CD4-positive, alpha-beta T cell treated with Interleukin-15 for 4 hours (primary cell): ENCODE measurements at regions not wholly inside any gene's neighbourhood (a gene's known extent, or its start where the extent isn't known, plus 50 kb on each side); places are given as distances from the start of the nearest gene placed in this dataset.

Source experiments
- DNase-seq: peaks from one replicate; pipeline ENCODE4 v3.0.0-alpha.2; 2020; ENCODE audit warnings: low spot score

- no peak for DNase-seq
Measured at GRCh38 chr9:38158628-38159027, 89.6 kb upstream of the SHB start.

GRCh38 chr9:38157711-38158110 is 88.7 kb upstream of the SHB start:
- no peak for DNase-seq

- DNase-seq: no peak
Measured at GRCh38 chr9:38154501-38155421, 85.7 kb upstream of the SHB start.

- no peak for DNase-seq
Measured at GRCh38 chr9:38153910-38154291, 84.9 kb upstream of the SHB start.

- no peak for DNase-seq
Measured at GRCh38 chr9:38153152-38153909, 84.3 kb upstream of the SHB start.

- DNase-seq: no peak
Measured at GRCh38 chr9:38149647-38150046, 80.6 kb upstream of the SHB start.

GRCh38 chr9:38146844-38147243 is 77.8 kb upstream of the SHB start:
- no peak for DNase-seq

GRCh38 chr9:38145526-38146053 is 76.6 kb upstream of the SHB start:
- no peak for DNase-seq

- no peak for DNase-seq
Measured at GRCh38 chr9:38144421-38144820, 75.4 kb upstream of the SHB start.

- DNase-seq: no peak
Measured at GRCh38 chr9:38141746-38142591, 72.9 kb upstream of the SHB start.

- DNase-seq: no peak
Measured at GRCh38 chr9:38138276-38138675, 69.2 kb upstream of the SHB start.

- no peak for DNase-seq
Measured at GRCh38 chr9:38137342-38137741, 68.3 kb upstream of the SHB start.

- no peak for DNase-seq
Measured at GRCh38 chr9:38136386-38136785, 67.4 kb upstream of the SHB start.

- no peak for DNase-seq
Measured at GRCh38 chr9:38134611-38135237, 65.7 kb upstream of the SHB start.

GRCh38 chr9:38133595-38133994 is 64.6 kb upstream of the SHB start:
- DNase-seq: no peak

- no peak for DNase-seq
Measured at GRCh38 chr9:38132956-38133355, 63.9 kb upstream of the SHB start.

GRCh38 chr9:38131729-38132128 is 62.7 kb upstream of the SHB start:
- no peak for DNase-seq

GRCh38 chr9:38130724-38131123 is 61.7 kb upstream of the SHB start:
- DNase-seq: no peak

- DNase-seq: no peak
Measured at GRCh38 chr9:38129366-38129765, 60.3 kb upstream of the SHB start.

- DNase-seq: no peak
Measured at GRCh38 chr9:38128752-38129270, 59.8 kb upstream of the SHB start.

GRCh38 chr9:38127271-38127839 is 58.3 kb upstream of the SHB start:
- no peak for DNase-seq
